ENCODE measurements at regions not wholly inside any gene's neighbourhood (a gene's known extent, or its start where the extent isn't known, plus 50 kb on each side); places are given as distances from the start of the nearest gene placed in this dataset.

GRCh38 chr1:14371771-14372497, 226.6 kb upstream of the KAZN start:
- no peak for DNase-seq (ENCODE audit: low spot score)
- TF ChIP-seq CTCF (IDR thresholded peaks at IDR 0.05; ENCODE audit: extremely low read depth, insufficient read depth, missing control alignments): no peak
- in situ Hi-C loops (cut with MboI; ENCODE audit: low pct_unique_long_range_greater_than_20kb, low sequenced_read_pairs, unreplicated experiment): no loop called here

GRCh38 chr1:14372526-14372925, 226.0 kb upstream of the KAZN start:
- TF ChIP-seq CTCF (IDR thresholded peaks at IDR 0.05; ENCODE audit: extremely low read depth, insufficient read depth, missing control alignments): no peak
- in situ Hi-C loops (cut with MboI; ENCODE audit: low pct_unique_long_range_greater_than_20kb, low sequenced_read_pairs, unreplicated experiment): no loop called here
- no peak for DNase-seq (ENCODE audit: low spot score)

GRCh38 chr1:14373081-14373758, 225.3 kb upstream of the KAZN start:
- in situ Hi-C loops (cut with MboI; ENCODE audit: low pct_unique_long_range_greater_than_20kb, low sequenced_read_pairs, unreplicated experiment): no loop called here
- DNase-seq (ENCODE audit: low spot score): no peak
- TF ChIP-seq CTCF (IDR thresholded peaks at IDR 0.05; ENCODE audit: extremely low read depth, insufficient read depth, missing control alignments): no peak

GRCh38 chr1:14375226-14375625, 223.3 kb upstream of the KAZN start:
- no peak for TF ChIP-seq CTCF (IDR thresholded peaks at IDR 0.05; ENCODE audit: extremely low read depth, insufficient read depth, missing control alignments)
- in situ Hi-C loops (cut with MboI; ENCODE audit: low pct_unique_long_range_greater_than_20kb, low sequenced_read_pairs, unreplicated experiment): no loop called here
- no peak for DNase-seq (ENCODE audit: low spot score)

GRCh38 chr1:14377386-14377785, 221.1 kb upstream of the KAZN start:
- in situ Hi-C loops (cut with MboI; ENCODE audit: low pct_unique_long_range_greater_than_20kb, low sequenced_read_pairs, unreplicated experiment): no loop called here
- DNase-seq (ENCODE audit: low spot score): no peak
- TF ChIP-seq CTCF (IDR thresholded peaks at IDR 0.05; ENCODE audit: extremely low read depth, insufficient read depth, missing control alignments): no peak

- in situ Hi-C loops (cut with MboI; ENCODE audit: low pct_unique_long_range_greater_than_20kb, low sequenced_read_pairs, unreplicated experiment): no loop called here
- DNase-seq (ENCODE audit: low spot score): no peak
- no peak for TF ChIP-seq CTCF (IDR thresholded peaks at IDR 0.05; ENCODE audit: extremely low read depth, insufficient read depth, missing control alignments)
Observed at GRCh38 chr1:14380408-14380807, 218.1 kb upstream of the KAZN start.

All from GM13977 (cell line).